H1 (cell line): ENCODE measurements at regions not wholly inside any gene's neighbourhood (a gene's known extent, or its start where the extent isn't known, plus 50 kb on each side); places are given as distances from the start of the nearest gene placed in this dataset.

Experiments
- CTCF ChIA-PET: fragments of 300-600 bp; sonication (Branson Sonifier 250); formaldehyde crosslinking; loops from one replicate; lab custom pipeline; 2021; ENCODE audit not compliant: partially characterized antibody; lab: Charles Lee
- POLR2A ChIA-PET: fragments of 300-600 bp; sonication (Branson Sonifier 250); formaldehyde crosslinking; loops from one replicate; lab custom pipeline; 2021; ENCODE audit warnings: inconsistent platforms; ENCODE audit not compliant: partially characterized antibody; lab: Charles Lee
- DNase-seq, 2 experiments: peaks; one replicate each; pipeline versions ENCODE4 v3.0.0 to v3.0.0-alpha.2; 2010 to 2022; ENCODE audit warnings: low spot score in 2 of 2, low read depth in 1 of 2, mixed read lengths in 1 of 2
- FAIRE-seq: peaks from 2 replicates; lab custom pipeline; 2011; peaks lifted over from hg19 to GRCh38; lab: Jason Lieb, UNC
- H2AFZ ChIP-seq: 2 replicates; pipeline ENCODE4 v1.8.1; 2012; ENCODE audit warnings: low read length, inconsistent platforms
- H2AK5ac ChIP-seq: 2 replicates; pipeline ENCODE4 v1.6.1; 2013; ENCODE audit warnings: low read depth, low read length
- H2BK120ac ChIP-seq: replicated peaks from 2 replicates; pipeline ENCODE3; 2013; ENCODE audit warnings: low read depth, low read length, inconsistent platforms
- H2BK12ac ChIP-seq: 2 replicates; pipeline ENCODE4 v1.6.1; 2013; ENCODE audit warnings: low read depth, low read length
- H2BK15ac ChIP-seq: 2 replicates; pipeline ENCODE4 v1.6.1; 2013; ENCODE audit warnings: low read length
- H2BK20ac ChIP-seq: 2 replicates; pipeline ENCODE4 v1.6.1; 2013; ENCODE audit warnings: low read length
- H2BK5ac ChIP-seq: 2 replicates; pipeline ENCODE4 v1.6.1; 2013; ENCODE audit warnings: low read depth, low read length
- H3K14ac ChIP-seq: 2 replicates; pipeline ENCODE4 v1.6.1; 2013; ENCODE audit warnings: inconsistent platforms; ENCODE audit not compliant: insufficient read length
- H3K18ac ChIP-seq: 2 replicates; pipeline ENCODE4 v1.6.1; 2013; ENCODE audit warnings: low read length; ENCODE audit errors: extremely low read depth
- H3K23ac ChIP-seq: 2 replicates; pipeline ENCODE4 v1.6.1; 2013; ENCODE audit warnings: inconsistent platforms; ENCODE audit not compliant: insufficient read length
- H3K23me2 ChIP-seq: 2 replicates; pipeline ENCODE4 v1.6.1; 2013; ENCODE audit warnings: low read depth, low read length
- H3K27ac ChIP-seq: 2 replicates; pipeline ENCODE4 v1.6.1; 2011; ENCODE audit warnings: low read depth, low read length, inconsistent platforms
- H3K27me3 ChIP-seq, 4 experiments: replicated peaks in 1 of 4; 1 replicate in 1 of 4; 2 replicates in 3 of 4; pipeline versions ENCODE4 v1.6.1 to v1.8.1; 2011 to 2013; ENCODE audit warnings: low read length in 3 of 4, mild to moderate bottlenecking in 3 of 4, inconsistent platforms in 2 of 4, mixed read lengths in 2 of 4, moderate library complexity in 1 of 4; ENCODE audit not compliant: control insufficient read depth in 3 of 4, insufficient read depth in 3 of 4; ENCODE audit errors: extremely low read depth in 1 of 4
- H3K36me3 ChIP-seq, 4 experiments: 2 replicates each; pipeline versions ENCODE4 v1.6.1 to v1.8.1; 2011 to 2013; ENCODE audit warnings: mild to moderate bottlenecking in 4 of 4, low read length in 3 of 4, moderate library complexity in 2 of 4, control low read depth in 1 of 4, inconsistent platforms in 1 of 4; ENCODE audit not compliant: insufficient read depth in 4 of 4, control insufficient read depth in 2 of 4
- H3K4ac ChIP-seq: replicated peaks from 2 replicates; pipeline ENCODE3; 2013; ENCODE audit warnings: low read length, low read depth, mixed read lengths, inconsistent platforms; ENCODE audit not compliant: insufficient read length
- H3K4me1 ChIP-seq, 4 experiments: replicated peaks in 1 of 4; 1 replicate in 1 of 4; 2 replicates in 3 of 4; pipeline versions ENCODE4 v1.6.1 to v1.8.1; 2011 to 2013; ENCODE audit warnings: low read length in 3 of 4, inconsistent platforms in 2 of 4, mixed read lengths in 1 of 4; ENCODE audit not compliant: insufficient read depth in 4 of 4, control insufficient read depth in 3 of 4
- H3K4me2 ChIP-seq, 2 experiments: 2 replicates each; pipeline versions ENCODE4 v1.6.1 to v1.8.1; 2011 to 2013; ENCODE audit warnings: low read depth in 2 of 2, low read length in 2 of 2, control low read depth in 1 of 2, inconsistent platforms in 1 of 2, mild to moderate bottlenecking in 1 of 2; ENCODE audit not compliant: insufficient read depth in 1 of 2
- H3K4me3 ChIP-seq, 4 experiments: fragments of 200-600, 300-600 bp in 1 of 4; sonication (generic), shearing (Covaris generic), sonication (Bioruptor Twin) in 1 of 4; 2 replicates each; pipeline versions ENCODE4 v1.5.1 to v1.8.1; 2011 to 2016; ENCODE audit warnings: low read length in 4 of 4, low read depth in 3 of 4, control low read depth in 2 of 4, inconsistent platforms in 2 of 4, mild to moderate bottlenecking in 2 of 4, mixed read lengths in 1 of 4, moderate library complexity in 1 of 4; ENCODE audit not compliant: insufficient read depth in 2 of 4; ENCODE audit errors: extremely low read depth in 1 of 4
- H3K56ac ChIP-seq: replicated peaks from 2 replicates; pipeline ENCODE3; 2013; ENCODE audit warnings: low read depth, mild to moderate bottlenecking, mixed read lengths, low read length, inconsistent platforms; ENCODE audit not compliant: insufficient read length
- H3K79me1 ChIP-seq: 2 replicates; pipeline ENCODE4 v1.6.1; 2013; ENCODE audit warnings: low read depth, low read length, control low read depth
- H3K79me2 ChIP-seq, 2 experiments: 2 replicates each; pipeline versions ENCODE4 v1.6.1 to v1.8.1; 2012 to 2013; ENCODE audit warnings: low read length in 2 of 2, mild to moderate bottlenecking in 2 of 2, inconsistent platforms in 1 of 2; ENCODE audit not compliant: insufficient read depth in 2 of 2, control insufficient read depth in 1 of 2
- H3K9ac ChIP-seq, 4 experiments: replicated peaks in 1 of 4; 1 replicate in 1 of 4; 2 replicates in 3 of 4; pipeline versions ENCODE4 v1.6.1 to v1.8.1; 2011 to 2013; ENCODE audit warnings: low read depth in 3 of 4, low read length in 3 of 4, control low read depth in 2 of 4, mild to moderate bottlenecking in 2 of 4, moderate library complexity in 2 of 4, inconsistent platforms in 1 of 4; ENCODE audit errors: extremely low read depth in 1 of 4
- H3K9me3 ChIP-seq, 2 experiments: 2 replicates each; pipeline versions ENCODE4 v1.6.1 to v1.8.1; 2012 to 2013; ENCODE audit warnings: mild to moderate bottlenecking in 2 of 2, moderate library complexity in 2 of 2, control low read depth in 1 of 2, inconsistent platforms in 1 of 2, low read depth in 1 of 2, low read length in 1 of 2, mixed read lengths in 1 of 2; ENCODE audit not compliant: insufficient read depth in 2 of 2
- H4K20me1 ChIP-seq, 2 experiments: replicated peaks in 1 of 2; 2 replicates each; pipeline versions ENCODE3 to v1.8.1; 2011 to 2013; ENCODE audit warnings: inconsistent platforms in 2 of 2, low read length in 2 of 2, mild to moderate bottlenecking in 1 of 2; ENCODE audit not compliant: insufficient read depth in 2 of 2, control insufficient read depth in 1 of 2
- H4K5ac ChIP-seq: 2 replicates; pipeline ENCODE4 v1.6.1; 2013; ENCODE audit warnings: low read length, low read depth, mixed read lengths, inconsistent platforms; ENCODE audit not compliant: insufficient read length
- H4K8ac ChIP-seq: 2 replicates; pipeline ENCODE4 v1.8.0; 2013; ENCODE audit warnings: mild to moderate bottlenecking, moderate library complexity, low read length, inconsistent platforms; ENCODE audit not compliant: insufficient read depth; ENCODE audit errors: extremely low read depth
- H4K91ac ChIP-seq: replicated peaks from 2 replicates; pipeline ENCODE3; 2013; ENCODE audit warnings: low read length, mixed read lengths, inconsistent platforms; ENCODE audit not compliant: insufficient read length
- ASH2L ChIP-seq: fragments of 200-600, 300-600 bp; sonication (generic); IDR thresholded peaks from one replicate; pipeline ENCODE4 v1.7.1; 2017; ENCODE audit warnings: low read length
- CBX5 ChIP-seq: fragments of 300-800, 300-1000 bp; sonication (generic); IDR thresholded peaks from 2 replicates; pipeline ENCODE4 v1.7.1; 2016; ENCODE audit warnings: antibody characterized with exemption, low read length, low read depth
- CEBPB ChIP-seq: IDR thresholded peaks from 2 replicates; pipeline ENCODE4 v1.6.1; 2012; ENCODE audit warnings: low read depth, low read length
- E2F6 ChIP-seq: IDR thresholded peaks from 2 replicates; pipeline ENCODE4 v1.6.1; 2012; ENCODE audit warnings: inconsistent platforms
- GTF2F1 ChIP-seq: IDR thresholded peaks from 2 replicates; pipeline ENCODE4 v1.6.1; 2012; ENCODE audit warnings: low read depth, low read length, improper control_type of control experiment, borderline replicate concordance
- HDAC2 ChIP-seq, 2 experiments: fragments of 300-600 bp in 1 of 2; sonication (generic) in 1 of 2; IDR thresholded peaks; 2 replicates each; pipeline ENCODE4 v1.6.1; 2011 to 2012; ENCODE audit warnings: low read depth in 2 of 2, low read length in 2 of 2, mild to moderate bottlenecking in 2 of 2, moderate library complexity in 2 of 2, borderline replicate concordance in 1 of 2, inconsistent platforms in 1 of 2
- KDM4A ChIP-seq: IDR thresholded peaks from one replicate; pipeline ENCODE4 v1.7.1; 2012; ENCODE audit warnings: low read depth, mild to moderate bottlenecking, moderate library complexity, low read length, inconsistent platforms; ENCODE audit not compliant: severe bottlenecking
- NRF1 ChIP-seq: IDR thresholded peaks from 2 replicates; pipeline ENCODE4 v1.6.1; 2011; ENCODE audit warnings: mild to moderate bottlenecking, low read depth, low read length, improper control_type of control experiment
- PHF8 ChIP-seq: fragments of 200-600 bp; sonication (generic); conservative IDR thresholded peaks from 2 replicates; pipeline ENCODE4 v1.7.1; 2012; ENCODE audit warnings: low read depth, mild to moderate bottlenecking, inconsistent platforms, low read length, moderate library complexity
- SP2 ChIP-seq: IDR thresholded peaks from 2 replicates; pipeline ENCODE4 v1.6.1; 2012; ENCODE audit warnings: mild to moderate bottlenecking, low read length, inconsistent platforms
- SP4 ChIP-seq: IDR thresholded peaks from 2 replicates; pipeline ENCODE4 v1.6.1; 2012; ENCODE audit warnings: low read length, inconsistent platforms
- SRF ChIP-seq: IDR thresholded peaks from 2 replicates; pipeline ENCODE4 v1.6.1; 2011; ENCODE audit warnings: mild to moderate bottlenecking, low read depth, low read length, moderate library complexity
- TEAD4 ChIP-seq: IDR thresholded peaks from 2 replicates; pipeline ENCODE4 v1.6.1; 2012; ENCODE audit warnings: low read depth, low read length, inconsistent platforms, mixed read lengths
- YY1 ChIP-seq: IDR thresholded peaks from 2 replicates; pipeline ENCODE4 v1.6.1; 2011; ENCODE audit warnings: low read depth, mild to moderate bottlenecking, low read length
- TF ChIP-seq, protein P1 (sequence below): IDR thresholded peaks from 2 replicates; pipeline ENCODE4 v1.6.1; 2011; ENCODE audit warnings: low read length, improper control_type of control experiment

DNA sequence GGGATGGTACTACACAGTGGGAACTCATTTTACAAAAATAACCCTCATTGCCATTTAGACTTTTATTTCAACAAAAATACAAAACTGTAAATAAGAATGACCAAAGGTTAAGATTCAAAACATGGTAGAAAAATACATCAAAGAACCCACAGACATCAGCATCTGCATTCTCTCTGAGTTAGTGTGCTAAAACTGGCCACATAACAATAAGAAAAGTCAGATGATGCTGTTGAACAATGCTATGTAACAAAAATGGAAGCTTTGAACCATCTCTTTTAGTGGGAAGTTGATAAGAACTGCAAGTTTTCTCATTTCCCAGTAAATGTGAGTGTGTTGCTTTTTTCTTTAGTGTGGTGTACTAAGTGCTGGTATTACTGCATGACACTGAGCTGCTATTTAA lies 888.4 kb upstream of the EPHA5 start:
- H3K14ac ChIP-seq = no peak overlapping the region
- H3K4me2 ChIP-seq = no peak overlapping the region
- FAIRE-seq (no peak), DNase-seq (no peak)
- H3K27ac ChIP-seq = no peak overlapping the region
- H3K79me1 ChIP-seq = no peaks in the 10 kb centered on the region
- H4K91ac ChIP-seq = no peak overlapping the region
- peaks cover 0 to 3% of the 10 kb centered on the region in 2 experiments; a peak in 1 of 4 replicates for H3K9me3 ChIP-seq
- no peaks in the 10 kb centered on the region for H3K23me2 ChIP-seq
- H4K20me1 ChIP-seq = no peaks in the 10 kb centered on the region
- H3K4ac ChIP-seq = no peak overlapping the region
- no peak overlapping the region for H2AFZ ChIP-seq
- no peaks in the 10 kb centered on the region for H3K36me3 ChIP-seq
- H2BK12ac ChIP-seq = no peak overlapping the region
- no peak overlapping the region for H2BK20ac ChIP-seq
- H3K4me3 ChIP-seq = no peak overlapping the region
- no peak overlapping the region for H3K56ac ChIP-seq
- no peaks in the 10 kb centered on the region for H3K79me2 ChIP-seq
- H2AK5ac ChIP-seq = no peak overlapping the region
- ChIA-PET CTCF (interaction anchor here (0.6 kb wide), 1 partner anchor 12 kb away, joined by 5 read pairs; no protein-coding TSS in a partner anchor), POLR2A (no interaction called here)
- no peak overlapping the region for H4K8ac ChIP-seq
- H3K23ac ChIP-seq = no peak overlapping the region
- no peak overlapping the region for H3K9ac ChIP-seq
- no peak overlapping the region for H4K5ac ChIP-seq
- no peaks in the 10 kb centered on the region for H3K27me3 ChIP-seq
- H2BK15ac ChIP-seq = no peak overlapping the region
- no peaks in the 10 kb centered on the region for H3K4me1 ChIP-seq
- no peak overlapping the region for H3K18ac ChIP-seq
- H2BK5ac ChIP-seq = no peak overlapping the region
- H2BK120ac ChIP-seq = no peak overlapping the region
- TF ChIP-seq KDM4A (no peak), SRF (no peak), NRF1 (no peak), E2F6 (no peak), HDAC2 (IDR thresholded peaks at IDR 0.05; ENCODE audit: borderline replicate concordance in 1 of 2, low read depth in 2 of 2, low read length in 2 of 2) (no peak), ASH2L (no peak), CBX5 (no peak), CEBPB (no peak), SP4 (no peak), GTF2F1 (no peak), PHF8 (no peak), TEAD4 (no peak), SP2 (no peak), YY1 (no peak)
- TF ChIP-seq, protein P1, sequence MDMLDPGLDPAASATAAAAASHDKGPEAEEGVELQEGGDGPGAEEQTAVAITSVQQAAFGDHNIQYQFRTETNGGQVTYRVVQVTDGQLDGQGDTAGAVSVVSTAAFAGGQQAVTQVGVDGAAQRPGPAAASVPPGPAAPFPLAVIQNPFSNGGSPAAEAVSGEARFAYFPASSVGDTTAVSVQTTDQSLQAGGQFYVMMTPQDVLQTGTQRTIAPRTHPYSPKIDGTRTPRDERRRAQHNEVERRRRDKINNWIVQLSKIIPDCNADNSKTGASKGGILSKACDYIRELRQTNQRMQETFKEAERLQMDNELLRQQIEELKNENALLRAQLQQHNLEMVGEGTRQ = no peak
